RWPE2 (cell line): ENCODE measurements at regions not wholly inside any gene's neighbourhood (a gene's known extent, or its start where the extent isn't known, plus 50 kb on each side); places are given as distances from the start of the nearest gene placed in this dataset.

Experiments
- ATAC-seq: fragments of 200-7000 bp; cut with Tn5 transposase; 3 replicates; pipeline ENCODE4 v1.9.1; 2021; ENCODE audit warnings: low read depth
- DNase-seq: peaks from one replicate; pipeline ENCODE4 v3.0.0-alpha.2; 2020; ENCODE audit warnings: low spot score
- H3K27ac ChIP-seq: fragments of 450-650 bp; 2 replicates; pipeline ENCODE4 v1.5.1; 2017; ENCODE audit warnings: mild to moderate bottlenecking; ENCODE audit not compliant: poor library complexity, severe bottlenecking
- H3K27me3 ChIP-seq: fragments of 250-450 bp; sonication (Bioruptor Pico); 2 replicates; pipeline ENCODE4 v1.5.1; 2021; ENCODE audit warnings: mild to moderate bottlenecking, moderate library complexity; ENCODE audit not compliant: insufficient read depth, poor library complexity, severe bottlenecking
- H3K36me3 ChIP-seq: fragments of 250-450 bp; sonication (Bioruptor Pico); 2 replicates; pipeline ENCODE4 v1.5.1; 2020; ENCODE audit warnings: low read depth, mild to moderate bottlenecking, moderate library complexity
- H3K4me1 ChIP-seq: fragments of 250-450 bp; sonication (Bioruptor Pico); 2 replicates; pipeline ENCODE4 v1.5.1; 2021; ENCODE audit warnings: mild to moderate bottlenecking, moderate library complexity; ENCODE audit not compliant: insufficient read depth, poor library complexity, severe bottlenecking
- H3K4me3 ChIP-seq: fragments of 250-450 bp; sonication (Bioruptor Pico); 2 replicates; pipeline ENCODE4 v1.5.1; 2021; ENCODE audit warnings: mild to moderate bottlenecking, moderate library complexity; ENCODE audit not compliant: severe bottlenecking
- H3K9me3 ChIP-seq: fragments of 250-450 bp; sonication (Bioruptor Pico); 2 replicates; pipeline ENCODE4 v1.5.1; 2021; ENCODE audit warnings: mild to moderate bottlenecking, moderate library complexity; ENCODE audit not compliant: severe bottlenecking
- CTCF ChIP-seq: fragments of 450-650 bp; IDR thresholded peaks from one replicate; pipeline ENCODE4 v1.5.1; 2017; ENCODE audit warnings: mild to moderate bottlenecking, moderate library complexity; ENCODE audit not compliant: poor library complexity, severe bottlenecking

- peaks cover 19% of the 10 kb centered on the region for H3K27me3 ChIP-seq
- no peak for ATAC-seq
- TF ChIP-seq CTCF = no peak
Measured at GRCh38 chr15:69737916-69738315, 285.3 kb downstream of the RPLP1 start.

GRCh38 chr15:69740684-69741083, 288.1 kb downstream of the RPLP1 start:
- no peak for DNase-seq
- no peak overlapping the region for H3K4me3 ChIP-seq
- no peaks in the 10 kb centered on the region for H3K4me1 ChIP-seq
- TF ChIP-seq CTCF = no peak
- peaks cover 15% of the 10 kb centered on the region for H3K27me3 ChIP-seq
- ATAC-seq = no peak
- H3K9me3 ChIP-seq = no peaks in the 10 kb centered on the region
- no peaks in the 10 kb centered on the region for H3K36me3 ChIP-seq
- H3K27ac ChIP-seq = no peak overlapping the region

More at GRCh38 chr15:69737916-69738315, 285.3 kb downstream of the RPLP1 start:
- no peaks in the 10 kb centered on the region for H3K9me3 ChIP-seq
- DNase-seq = no peak
- H3K4me1 ChIP-seq = no peaks in the 10 kb centered on the region
- no peak overlapping the region for H3K27ac ChIP-seq
- H3K36me3 ChIP-seq = no peaks in the 10 kb centered on the region
- H3K4me3 ChIP-seq = no peak overlapping the region

GRCh38 chr15:69742361-69742760, 289.7 kb downstream of the RPLP1 start:
- Histone ChIP-seq H3K4me1 (no peaks in the 10 kb centered on the region), H3K9me3 (no peaks in the 10 kb centered on the region), H3K27ac (no peak overlapping the region), H3K4me3 (no peak overlapping the region), H3K27me3 (peaks cover 4% of the 10 kb centered on the region), H3K36me3 (no peaks in the 10 kb centered on the region)
- DNase-seq (no peak), ATAC-seq (no peak)
- no peak for TF ChIP-seq CTCF

GRCh38 chr15:69743091-69743490, 290.5 kb downstream of the RPLP1 start:
- DNase-seq (no peak), ATAC-seq (no peak)
- Histone ChIP-seq H3K27me3 (peaks cover 4% of the 10 kb centered on the region), H3K4me1 (no peaks in the 10 kb centered on the region), H3K36me3 (no peaks in the 10 kb centered on the region), H3K4me3 (no peak overlapping the region), H3K9me3 (no peaks in the 10 kb centered on the region), H3K27ac (no peak overlapping the region)
- TF ChIP-seq CTCF = no peak

- Histone ChIP-seq H3K27ac (no peak overlapping the region), H3K4me3 (no peak overlapping the region), H3K36me3 (no peaks in the 10 kb centered on the region), H3K4me1 (no peaks in the 10 kb centered on the region), H3K27me3 (peaks cover 4% of the 10 kb centered on the region), H3K9me3 (no peaks in the 10 kb centered on the region)
- ATAC-seq (no peak), DNase-seq (no peak)
- no peak for TF ChIP-seq CTCF
Measured at GRCh38 chr15:69744391-69745162, 292.0 kb downstream of the RPLP1 start.
